Activated B cell treated with CpG ODN at 0.5 μM for 24 hours (primary cell): ENCODE measurements at regions not wholly inside any gene's neighbourhood (a gene's known extent, or its start where the extent isn't known, plus 50 kb on each side); places are given as distances from the start of the nearest gene placed in this dataset.

ENCODE experiments used
- ATAC-seq: fragments of 200-7000 bp; cut with Tn5 transposase; one replicate; pipeline ENCODE4 v1.10.0; 2021; ENCODE audit warnings: low read depth, mild to moderate bottlenecking, moderate library complexity
- CTCF ChIA-PET: fragments of 350-600 bp; sonication (Branson Sonifier 250); formaldehyde crosslinking; loops from one replicate; lab custom pipeline; 2021; ENCODE audit warnings: antibody characterized with exemption; lab: Charles Lee
- POLR2A ChIA-PET: fragments of 350-600 bp; sonication (Branson Sonifier 250); formaldehyde crosslinking; loops from one replicate; lab custom pipeline; 2021; ENCODE audit warnings: antibody characterized with exemption; lab: Charles Lee
- DNase-seq: peaks from one replicate; pipeline ENCODE4 v3.0.0; 2022
- H3K27ac Mint-ChIP-seq: one replicate; pipeline ENCODE4 v1.8.0; 2020; ENCODE audit warnings: mixed read lengths
- H3K27me3 Mint-ChIP-seq: one replicate; pipeline ENCODE4 v1.8.0; 2021; ENCODE audit warnings: mixed read lengths
- H3K36me3 Mint-ChIP-seq: one replicate; pipeline ENCODE4 v1.8.0; 2021; ENCODE audit warnings: low read depth, mixed read lengths
- H3K4me1 Mint-ChIP-seq: one replicate; pipeline ENCODE4 v1.8.0; 2021; ENCODE audit warnings: mixed read lengths
- H3K4me3 Mint-ChIP-seq: one replicate; pipeline ENCODE4 v1.8.0; 2020; ENCODE audit warnings: mild to moderate bottlenecking, mixed read lengths
- H3K9me3 Mint-ChIP-seq: one replicate; pipeline ENCODE4 v1.8.0; 2020; ENCODE audit warnings: mixed read lengths
- intact Hi-C: fragments of 100-400 bp; cut with micrococcal nuclease; formaldehyde crosslinking; loops from one replicate; pipeline ENCODE4 v1.15.1; 2024
- TF ChIP-seq, protein P1 (sequence below): fragments of 200-600 bp; IDR thresholded peaks from one replicate; pipeline ENCODE4 v1.8.0; 2022; ENCODE audit warnings: antibody characterized with exemption, mild to moderate bottlenecking

DNA sequence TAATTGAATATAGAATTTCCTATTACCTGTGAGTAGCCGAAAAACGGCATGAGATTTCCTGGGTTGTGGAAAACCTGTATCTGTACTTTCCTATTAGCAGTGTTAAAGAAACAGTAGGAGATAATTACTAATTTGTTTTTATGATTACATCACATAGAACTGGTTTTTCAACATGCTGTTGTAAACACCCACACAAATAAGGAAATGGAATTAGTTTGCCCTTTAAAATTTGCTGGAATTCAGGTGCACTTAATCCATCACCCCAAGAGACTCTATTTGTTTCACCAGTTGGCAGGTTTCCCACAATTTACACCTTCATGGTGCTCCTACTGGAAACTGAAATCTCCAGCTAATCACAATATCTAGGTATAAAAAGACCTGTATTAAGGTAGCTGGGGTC is 274.1 kb upstream of the SLC8A1 start:
- ChIA-PET POLR2A (no interaction called here), CTCF (no interaction called here)
- intact Hi-C loops = no loop called here
- Mint-ChIP-seq H3K9me3 (no peaks in the 10 kb centered on the region), H3K27me3 (no peaks in the 10 kb centered on the region), H3K4me3 (no peak overlapping the region), H3K36me3 (no peaks in the 10 kb centered on the region), H3K27ac (no peak overlapping the region), H3K4me1 (no peaks in the 10 kb centered on the region)
- ATAC-seq = no peak
- TF ChIP-seq, protein P1, sequence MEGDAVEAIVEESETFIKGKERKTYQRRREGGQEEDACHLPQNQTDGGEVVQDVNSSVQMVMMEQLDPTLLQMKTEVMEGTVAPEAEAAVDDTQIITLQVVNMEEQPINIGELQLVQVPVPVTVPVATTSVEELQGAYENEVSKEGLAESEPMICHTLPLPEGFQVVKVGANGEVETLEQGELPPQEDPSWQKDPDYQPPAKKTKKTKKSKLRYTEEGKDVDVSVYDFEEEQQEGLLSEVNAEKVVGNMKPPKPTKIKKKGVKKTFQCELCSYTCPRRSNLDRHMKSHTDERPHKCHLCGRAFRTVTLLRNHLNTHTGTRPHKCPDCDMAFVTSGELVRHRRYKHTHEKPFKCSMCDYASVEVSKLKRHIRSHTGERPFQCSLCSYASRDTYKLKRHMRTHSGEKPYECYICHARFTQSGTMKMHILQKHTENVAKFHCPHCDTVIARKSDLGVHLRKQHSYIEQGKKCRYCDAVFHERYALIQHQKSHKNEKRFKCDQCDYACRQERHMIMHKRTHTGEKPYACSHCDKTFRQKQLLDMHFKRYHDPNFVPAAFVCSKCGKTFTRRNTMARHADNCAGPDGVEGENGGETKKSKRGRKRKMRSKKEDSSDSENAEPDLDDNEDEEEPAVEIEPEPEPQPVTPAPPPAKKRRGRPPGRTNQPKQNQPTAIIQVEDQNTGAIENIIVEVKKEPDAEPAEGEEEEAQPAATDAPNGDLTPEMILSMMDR = no peak
- no peak for DNase-seq

DNA sequence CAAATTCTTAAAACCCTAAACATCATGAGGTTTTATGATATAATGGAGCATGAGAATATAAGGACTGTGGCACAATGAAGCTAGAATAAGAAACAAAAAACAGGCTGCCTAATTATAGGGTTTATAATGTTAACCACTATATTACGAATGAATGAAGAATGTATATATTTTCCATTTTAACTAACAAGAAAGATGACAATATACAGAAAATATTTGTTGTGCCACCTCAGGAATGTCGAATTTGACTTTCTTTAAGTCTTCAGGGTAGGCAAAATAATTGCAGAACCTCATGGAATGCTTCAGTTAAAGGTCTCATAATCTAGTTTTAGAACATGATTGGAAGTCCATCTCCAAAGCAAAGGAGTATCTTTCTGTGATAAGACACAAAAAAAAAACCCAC is 282.9 kb upstream of the SLC8A1 start:
- Mint-ChIP-seq H3K4me3 (no peak overlapping the region), H3K36me3 (no peaks in the 10 kb centered on the region), H3K27me3 (no peaks in the 10 kb centered on the region), H3K9me3 (no peaks in the 10 kb centered on the region), H3K27ac (no peak overlapping the region), H3K4me1 (no peaks in the 10 kb centered on the region)
- intact Hi-C loops = no loop called here
- ATAC-seq (no peak), DNase-seq (no peak)
- TF ChIP-seq, protein P1 = no peak
- ChIA-PET CTCF (no interaction called here), POLR2A (no interaction called here)

DNA sequence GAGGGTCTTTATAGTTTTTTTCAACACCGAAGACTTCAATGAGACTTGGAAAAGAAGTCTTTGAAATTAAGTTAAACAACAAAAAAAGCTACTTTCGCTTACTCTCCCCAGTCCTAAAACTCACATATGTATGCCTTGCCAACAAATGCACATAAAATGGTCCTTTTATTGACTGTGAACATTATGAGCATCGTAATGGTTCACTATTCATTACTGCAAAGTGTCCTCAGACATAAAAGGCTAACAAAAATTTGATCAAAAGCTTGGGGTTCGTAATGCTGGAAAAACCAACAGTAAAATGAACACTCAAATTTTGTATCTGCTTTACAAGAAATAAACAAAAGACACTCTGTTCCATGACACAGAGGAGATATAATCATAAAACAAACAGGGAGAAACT is 285.3 kb upstream of the SLC8A1 start:
- Mint-ChIP-seq H3K4me3 (no peak overlapping the region), H3K27me3 (no peaks in the 10 kb centered on the region), H3K27ac (no peak overlapping the region), H3K9me3 (no peaks in the 10 kb centered on the region), H3K36me3 (no peaks in the 10 kb centered on the region), H3K4me1 (no peaks in the 10 kb centered on the region)
- ATAC-seq = no peak
- ChIA-PET CTCF (no interaction called here), POLR2A (no interaction called here)
- DNase-seq = no peak
- TF ChIP-seq, protein P1 = no peak
- intact Hi-C loops = no loop called here

DNA sequence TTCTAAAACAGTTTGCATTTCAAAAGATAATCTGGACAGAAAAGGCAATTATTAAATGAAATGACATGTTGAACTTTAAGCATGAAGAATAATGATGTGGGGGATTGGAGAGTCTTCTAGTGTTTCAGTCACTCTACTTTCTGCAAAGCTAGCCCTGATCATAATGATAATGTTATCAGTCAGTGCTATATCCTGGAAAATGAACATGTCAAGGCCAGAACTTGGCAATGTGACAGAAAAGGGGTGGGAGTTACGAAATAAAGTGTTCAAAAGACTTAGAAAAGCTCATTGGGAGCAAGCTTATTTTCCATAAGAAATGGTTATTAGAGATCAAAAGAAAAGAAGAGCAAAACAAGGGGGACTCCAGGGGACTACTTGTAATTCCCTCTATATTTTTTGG is 288.5 kb upstream of the SLC8A1 start:
- ATAC-seq (no peak), DNase-seq (no peak)
- ChIA-PET CTCF (no interaction called here), POLR2A (no interaction called here)
- H3K4me1 Mint-ChIP-seq = no peaks in the 10 kb centered on the region
- no peaks in the 10 kb centered on the region for H3K27me3 Mint-ChIP-seq
- no peaks in the 10 kb centered on the region for H3K9me3 Mint-ChIP-seq
- TF ChIP-seq, protein P1 = no peak
- H3K36me3 Mint-ChIP-seq = no peaks in the 10 kb centered on the region
- intact Hi-C loops = no loop called here
- no peak overlapping the region for H3K27ac Mint-ChIP-seq
- no peak overlapping the region for H3K4me3 Mint-ChIP-seq

DNA sequence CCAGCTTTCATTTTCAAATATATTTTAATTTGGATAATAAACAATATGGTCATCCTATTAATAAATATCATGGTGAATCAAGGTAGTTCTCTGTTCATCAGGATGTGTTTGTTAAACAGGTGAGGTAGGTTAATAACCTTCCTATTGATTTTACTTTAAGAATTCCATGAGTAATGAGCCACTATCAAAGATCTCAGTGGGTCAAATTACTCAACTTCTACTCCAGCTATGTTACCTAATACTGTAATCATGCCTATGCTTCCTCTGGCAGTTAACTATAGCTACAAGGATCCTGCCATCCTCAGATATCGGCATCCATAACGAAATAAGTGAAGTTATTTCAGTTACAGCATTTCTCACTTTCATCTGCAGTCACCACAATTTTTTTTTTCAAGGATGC is 289.6 kb upstream of the SLC8A1 start:
- ATAC-seq (no peak), DNase-seq (no peak)
- H3K9me3 Mint-ChIP-seq = no peaks in the 10 kb centered on the region
- H3K27me3 Mint-ChIP-seq = no peaks in the 10 kb centered on the region
- no peaks in the 10 kb centered on the region for H3K4me1 Mint-ChIP-seq
- no peak overlapping the region for H3K27ac Mint-ChIP-seq
- TF ChIP-seq, protein P1 = no peak
- CTCF ChIA-PET = no interaction called here
- H3K36me3 Mint-ChIP-seq = no peaks in the 10 kb centered on the region
- no peak overlapping the region for H3K4me3 Mint-ChIP-seq
- intact Hi-C loops = no loop called here
- POLR2A ChIA-PET = no interaction called here
